GM12873 (cell line): ENCODE measurements at regions not wholly inside any gene's neighbourhood (a gene's known extent, or its start where the extent isn't known, plus 50 kb on each side); places are given as distances from the start of the nearest gene placed in this dataset.

ENCODE experiments used
- TF ChIP-seq, protein P1 (sequence below): IDR thresholded peaks from 2 replicates; pipeline ENCODE4 v1.5.1; 2012; ENCODE audit warnings: low read depth, mild to moderate bottlenecking, moderate library complexity, low read length, control low read depth; ENCODE audit not compliant: insufficient read depth; ENCODE audit errors: missing control alignments

- TF ChIP-seq, protein P1, sequence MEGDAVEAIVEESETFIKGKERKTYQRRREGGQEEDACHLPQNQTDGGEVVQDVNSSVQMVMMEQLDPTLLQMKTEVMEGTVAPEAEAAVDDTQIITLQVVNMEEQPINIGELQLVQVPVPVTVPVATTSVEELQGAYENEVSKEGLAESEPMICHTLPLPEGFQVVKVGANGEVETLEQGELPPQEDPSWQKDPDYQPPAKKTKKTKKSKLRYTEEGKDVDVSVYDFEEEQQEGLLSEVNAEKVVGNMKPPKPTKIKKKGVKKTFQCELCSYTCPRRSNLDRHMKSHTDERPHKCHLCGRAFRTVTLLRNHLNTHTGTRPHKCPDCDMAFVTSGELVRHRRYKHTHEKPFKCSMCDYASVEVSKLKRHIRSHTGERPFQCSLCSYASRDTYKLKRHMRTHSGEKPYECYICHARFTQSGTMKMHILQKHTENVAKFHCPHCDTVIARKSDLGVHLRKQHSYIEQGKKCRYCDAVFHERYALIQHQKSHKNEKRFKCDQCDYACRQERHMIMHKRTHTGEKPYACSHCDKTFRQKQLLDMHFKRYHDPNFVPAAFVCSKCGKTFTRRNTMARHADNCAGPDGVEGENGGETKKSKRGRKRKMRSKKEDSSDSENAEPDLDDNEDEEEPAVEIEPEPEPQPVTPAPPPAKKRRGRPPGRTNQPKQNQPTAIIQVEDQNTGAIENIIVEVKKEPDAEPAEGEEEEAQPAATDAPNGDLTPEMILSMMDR, result no peak
Measured at GRCh38 chr7:115689941-115690340, 340.6 kb downstream of the TFEC start.

DNA sequence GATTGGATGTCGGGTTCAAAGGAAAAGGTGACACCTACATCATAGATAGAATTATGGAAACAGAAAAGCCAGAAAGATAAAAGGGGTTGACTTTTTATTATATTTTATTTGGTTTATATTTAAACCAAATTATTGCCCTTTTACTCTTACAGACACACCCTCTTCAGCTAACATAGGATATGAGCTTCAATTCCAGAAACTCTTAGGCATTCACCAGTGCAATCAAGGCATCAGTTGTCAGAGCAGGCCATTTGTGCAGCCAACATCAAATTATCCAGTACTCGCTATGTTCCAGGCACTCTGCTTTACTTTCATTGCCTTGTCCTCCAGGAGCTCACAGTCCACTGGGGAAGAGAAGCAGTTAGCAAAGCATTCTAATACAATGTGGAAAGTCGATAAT is 347.5 kb downstream of the TFEC start:
- TF ChIP-seq, protein P1, result no peak

DNA sequence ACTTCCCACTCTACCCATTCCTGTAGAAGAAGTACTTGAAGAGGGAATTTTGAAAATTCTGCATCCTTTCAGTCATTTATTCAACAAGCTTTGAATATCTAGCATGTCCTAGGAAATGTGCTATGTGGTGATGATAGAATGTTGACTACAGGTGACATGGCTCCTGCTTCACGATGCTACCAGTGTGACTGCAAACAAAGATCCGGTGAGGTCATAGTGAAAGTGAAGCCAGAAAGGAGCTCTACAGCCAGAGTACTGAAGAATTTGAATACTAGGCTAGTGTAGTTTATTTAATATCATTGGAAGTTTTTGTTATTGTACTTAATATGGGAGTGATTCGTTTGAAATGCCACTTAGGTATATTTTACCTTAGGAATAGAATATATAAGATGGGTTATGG is 348.1 kb downstream of the TFEC start:
- TF ChIP-seq, protein P1, result no peak

DNA sequence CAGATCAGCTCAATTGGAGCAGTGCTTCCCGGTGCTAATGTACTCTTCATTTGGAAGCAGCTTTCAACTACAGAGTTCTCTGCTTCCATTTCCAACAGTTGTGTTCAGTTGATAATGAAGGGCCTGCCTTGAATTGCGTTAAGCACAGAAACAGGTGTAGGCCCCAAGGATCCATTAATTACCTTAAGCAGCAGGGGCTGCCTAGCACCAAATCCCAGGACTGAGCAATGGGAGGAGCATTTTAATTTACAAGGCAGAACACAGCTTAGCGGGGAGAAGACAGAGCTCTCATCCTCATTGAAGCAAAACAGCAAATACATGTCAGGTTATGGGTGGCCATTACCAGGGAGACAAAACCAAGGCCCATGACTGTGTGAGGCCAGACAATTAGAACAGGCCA is 349.6 kb downstream of the TFEC start:
- TF ChIP-seq, protein P1, result no peak

GRCh38 chr7:115679976-115680375 is 350.6 kb downstream of the TFEC start:
- TF ChIP-seq, protein P1, result peak; percentile 60

GRCh38 chr7:115679423-115679822 is 351.1 kb downstream of the TFEC start:
- TF ChIP-seq, protein P1, result no peak

GRCh38 chr7:115678086-115678982 is 352.2 kb downstream of the TFEC start:
- TF ChIP-seq, protein P1, result no peak
